SK-N-SH (cell line): ENCODE measurements at regions not wholly inside any gene's neighbourhood (a gene's known extent, or its start where the extent isn't known, plus 50 kb on each side); places are given as distances from the start of the nearest gene placed in this dataset.

Experiments
- CTCF ChIA-PET: fragments of 300-600, 350-600 bp; formaldehyde crosslinking; extraction: SDS; loops from one replicate; lab custom pipeline; 2021; lab: Yijun Ruan, JAX
- POLR2A ChIA-PET: fragments of 350-600 bp; sonication (Branson Sonifier 250); formaldehyde crosslinking; extraction: SDS; loops from one replicate; lab custom pipeline; 2020; ENCODE audit warnings: antibody characterized with exemption, inconsistent platforms; lab: Yijun Ruan, JAX
- DNase-seq: peaks from one replicate; pipeline ENCODE4 v3.0.0; 2012
- H2AFZ ChIP-seq: fragments of 200-600 bp; sonication (generic); 2 replicates; pipeline ENCODE4 v1.8.1; 2016; ENCODE audit warnings: antibody characterized with exemption, mild to moderate bottlenecking, low read depth
- H3F3A ChIP-seq: fragments of 200-600 bp; sonication (generic); replicated peaks from 2 replicates; pipeline ENCODE3; 2016; ENCODE audit warnings: antibody characterized with exemption, mild to moderate bottlenecking; ENCODE audit not compliant: insufficient read depth
- H3K27ac ChIP-seq, 2 experiments: fragments of 200-500 bp in 1 of 2; fragments of 200-600 bp in 1 of 2; sonication (Bioruptor generic) in 1 of 2; sonication (generic), shearing (Covaris generic) in 1 of 2; 2 replicates each; pipeline versions ENCODE4 v1.5.1 to v1.6.1; 2014 to 2016; ENCODE audit warnings: low read depth in 2 of 2, inconsistent platforms in 1 of 2, low read length in 1 of 2, mild to moderate bottlenecking in 1 of 2, mixed read lengths in 1 of 2
- H3K27me3 ChIP-seq: fragments of 200-600 bp; sonication (generic), shearing (Covaris generic); 2 replicates; pipeline ENCODE4 v1.6.1; 2016; ENCODE audit warnings: mixed run types; ENCODE audit not compliant: insufficient read depth
- H3K36me3 ChIP-seq, 2 experiments: fragments of 200-500 bp in 1 of 2; fragments of 200-600 bp in 1 of 2; sonication (Bioruptor generic) in 1 of 2; sonication (generic) in 1 of 2; replicated peaks in 1 of 2; 2 replicates each; pipeline versions ENCODE3 to v1.5.1; 2014 to 2016; ENCODE audit warnings: low read length in 1 of 2, mild to moderate bottlenecking in 1 of 2; ENCODE audit not compliant: insufficient read depth in 2 of 2, control insufficient read depth in 1 of 2
- H3K4me1 ChIP-seq, 2 experiments: fragments of 200-500 bp in 1 of 2; fragments of 200-600 bp in 1 of 2; sonication (Bioruptor generic) in 1 of 2; sonication (generic), shearing (Covaris generic) in 1 of 2; 2 replicates each; pipeline versions ENCODE4 v1.5.1 to v1.6.1; 2014 to 2016; ENCODE audit warnings: low read depth in 1 of 2, low read length in 1 of 2, mixed run types in 1 of 2; ENCODE audit not compliant: insufficient read depth in 2 of 2, control insufficient read depth in 1 of 2
- H3K4me2 ChIP-seq: fragments of 200-600 bp; sonication (generic), shearing (Covaris generic); 2 replicates; pipeline ENCODE4 v1.6.1; 2017; ENCODE audit warnings: mixed run types
- H3K4me3 ChIP-seq, 2 experiments: fragments of 200-500 bp in 1 of 2; fragments of 200-600 bp in 1 of 2; sonication (Bioruptor generic) in 1 of 2; sonication (generic), shearing (Covaris generic) in 1 of 2; 2 replicates each; pipeline versions ENCODE4 v1.5.1 to v1.8.1; 2014 to 2016; ENCODE audit warnings: low read depth in 2 of 2, inconsistent platforms in 1 of 2, low read length in 1 of 2, mild to moderate bottlenecking in 1 of 2, mixed read lengths in 1 of 2, moderate library complexity in 1 of 2
- H3K79me2 ChIP-seq: fragments of 200-600 bp; sonication (generic); 2 replicates; pipeline ENCODE4 v1.8.1; 2017; ENCODE audit warnings: mild to moderate bottlenecking; ENCODE audit not compliant: insufficient read depth
- H3K9ac ChIP-seq: fragments of 200-600 bp; sonication (generic); 2 replicates; pipeline ENCODE4 v1.6.1; 2017; ENCODE audit warnings: mixed run types
- H3K9me2 ChIP-seq: fragments of 200-600 bp; sonication (generic); 2 replicates; pipeline ENCODE4 v1.6.1; 2017; ENCODE audit warnings: mixed run types
- H3K9me3 ChIP-seq: fragments of 200-600 bp; sonication (generic); 2 replicates; pipeline ENCODE4 v1.6.1; 2017; ENCODE audit warnings: mixed run types, mild to moderate bottlenecking, moderate library complexity
- H4K20me1 ChIP-seq: fragments of 200-600 bp; sonication (generic); 2 replicates; pipeline ENCODE4 v1.6.1; 2017; ENCODE audit warnings: mild to moderate bottlenecking, mixed run types; ENCODE audit not compliant: insufficient read depth
- CHD2 ChIP-seq: fragments of 150-350 bp; IDR thresholded peaks from 2 replicates; pipeline ENCODE4 v1.6.1; 2018; ENCODE audit warnings: low read length; ENCODE audit not compliant: partially characterized antibody
- ELF1 ChIP-seq: IDR thresholded peaks from 2 replicates; pipeline ENCODE4 v1.4.0; 2012
- GABPA ChIP-seq: IDR thresholded peaks from 2 replicates; pipeline ENCODE4 v1.4.0; 2012; ENCODE audit warnings: low read depth, mild to moderate bottlenecking
- GATA2 ChIP-seq: sonication (generic); formaldehyde crosslinking; IDR thresholded peaks from 2 replicates; pipeline ENCODE4 v1.5.0; 2020; ENCODE audit warnings: mild to moderate bottlenecking, missing genetic modification reagents
- JUND ChIP-seq: IDR thresholded peaks from 2 replicates; pipeline ENCODE4 v1.4.0; 2012
- MXI1 ChIP-seq: IDR thresholded peaks from 2 replicates; pipeline ENCODE4 v1.6.1; 2012; ENCODE audit warnings: mild to moderate bottlenecking, low read depth, low read length, improper control_type of control experiment
- NFIC ChIP-seq: IDR thresholded peaks from 2 replicates; pipeline ENCODE4 v1.4.0; 2012; ENCODE audit warnings: borderline replicate concordance
- RCOR1 ChIP-seq: fragments of 150-350 bp; IDR thresholded peaks from 2 replicates; pipeline ENCODE4 v1.6.1; 2017; ENCODE audit warnings: antibody characterized with exemption, low read length
- RFX5 ChIP-seq: IDR thresholded peaks from 2 replicates; pipeline ENCODE4 v1.6.1; 2012; ENCODE audit warnings: mild to moderate bottlenecking, improper control_type of control experiment, low read length
- SIN3A ChIP-seq: IDR thresholded peaks from 2 replicates; pipeline ENCODE4 v1.6.1; 2012; ENCODE audit warnings: low read depth, mild to moderate bottlenecking, low read length, moderate library complexity, borderline replicate concordance
- SMC3 ChIP-seq: IDR thresholded peaks from 2 replicates; pipeline ENCODE4 v1.6.1; 2012; ENCODE audit warnings: low read depth, low read length, improper control_type of control experiment
- TAF1 ChIP-seq: IDR thresholded peaks from 2 replicates; pipeline ENCODE4 v1.6.1; 2012; ENCODE audit warnings: low read depth, mild to moderate bottlenecking, low read length, moderate library complexity, borderline replicate concordance
- TCF12 ChIP-seq: IDR thresholded peaks from 2 replicates; pipeline ENCODE4 v1.4.0; 2012
- TEAD4 ChIP-seq: IDR thresholded peaks from 2 replicates; pipeline ENCODE4 v1.4.0; 2012; ENCODE audit warnings: mild to moderate bottlenecking, borderline replicate concordance; ENCODE audit not compliant: insufficient read depth
- YY1 ChIP-seq: IDR thresholded peaks from 2 replicates; pipeline ENCODE4 v1.4.0; 2012; ENCODE audit warnings: low read depth, mild to moderate bottlenecking
- WGBS: methylation state at CpG from one replicate; pipeline ENCODE4 v1.1.6; 2017; ENCODE audit warnings: low lambda C conversion rate; 5-methylcytosine and 5-hydroxymethylcytosine counted together
- TF ChIP-seq, protein P1 (sequence below): fragments of 200-600 bp; sonication (generic); IDR thresholded peaks from 2 replicates; pipeline ENCODE4 v1.6.1; 2017; ENCODE audit warnings: antibody characterized with exemption, mild to moderate bottlenecking, moderate library complexity
- TF ChIP-seq, protein P2 (sequence below): IDR thresholded peaks from 2 replicates; pipeline ENCODE4 v1.6.1; 2012; ENCODE audit warnings: mild to moderate bottlenecking, low read depth, low read length, moderate library complexity
- TF ChIP-seq, protein P3 (sequence below): IDR thresholded peaks from 2 replicates; pipeline ENCODE4 v1.4.0; 2012; ENCODE audit warnings: low read depth
- TF ChIP-seq, protein P4 (sequence below): fragments of 150-350 bp; IDR thresholded peaks from 2 replicates; pipeline ENCODE4 v1.6.1; 2016; ENCODE audit warnings: mild to moderate bottlenecking, low read depth, low read length
- TF ChIP-seq, protein P5 (sequence below): IDR thresholded peaks from 2 replicates; pipeline ENCODE4 v1.4.0; 2012; ENCODE audit warnings: low read depth, borderline replicate concordance

DNA sequence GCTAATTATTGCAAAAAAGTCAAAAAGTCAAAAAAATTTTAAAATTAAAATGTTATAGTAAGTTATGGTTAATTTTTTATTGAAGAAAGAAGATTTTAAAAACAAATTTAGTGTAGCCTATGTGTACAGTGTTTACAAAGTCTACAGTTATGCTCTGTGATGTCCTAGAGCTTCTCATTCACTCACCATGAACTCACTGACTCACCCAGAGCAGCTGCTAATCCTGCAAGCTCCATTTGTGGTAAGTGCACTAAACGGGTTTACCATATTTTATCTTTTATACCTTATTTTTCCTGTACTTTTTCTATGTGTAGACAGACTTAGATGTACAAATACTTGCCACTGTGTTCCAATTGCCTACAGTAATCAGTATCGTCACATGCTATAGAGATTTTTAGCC, 788.2 kb downstream of the DSC3 start:
- Histone ChIP-seq H3K4me3 (no peak overlapping the region), H3K27ac (no peak overlapping the region), H3K9me2 (no peaks in the 10 kb centered on the region), H3K4me2 (no peak overlapping the region), H3K9ac (no peak overlapping the region), H3K79me2 (no peaks in the 10 kb centered on the region), H3K9me3 (no peaks in the 10 kb centered on the region), H4K20me1 (no peaks in the 10 kb centered on the region), H3K27me3 (no peaks in the 10 kb centered on the region), H3K36me3 (no peaks in the 10 kb centered on the region), H3F3A (no peaks in the 10 kb centered on the region), H3K4me1 (no peaks in the 10 kb centered on the region), H2AFZ (no peak overlapping the region)
- ChIA-PET POLR2A (no interaction called here), CTCF (interaction anchor here (1.2 kb wide), 1 partner anchor 26 kb away, joined by 4 read pairs; no protein-coding TSS in a partner anchor)
- WGBS: 61% methylated on average over 2 of the region's 2 CpGs
- no peak for DNase-seq
- TF ChIP-seq NFIC (no peak), SIN3A (no peak), CHD2 (no peak), YY1 (no peak), TCF12 (no peak), RFX5 (no peak), GABPA (no peak), ELF1 (no peak), TEAD4 (no peak), GATA2 (CRISPR knock-in tag) (no peak), SMC3 (no peak), TAF1 (no peak), RCOR1 (no peak), MXI1 (no peak), JUND (no peak)
- TF ChIP-seq, protein P1, sequence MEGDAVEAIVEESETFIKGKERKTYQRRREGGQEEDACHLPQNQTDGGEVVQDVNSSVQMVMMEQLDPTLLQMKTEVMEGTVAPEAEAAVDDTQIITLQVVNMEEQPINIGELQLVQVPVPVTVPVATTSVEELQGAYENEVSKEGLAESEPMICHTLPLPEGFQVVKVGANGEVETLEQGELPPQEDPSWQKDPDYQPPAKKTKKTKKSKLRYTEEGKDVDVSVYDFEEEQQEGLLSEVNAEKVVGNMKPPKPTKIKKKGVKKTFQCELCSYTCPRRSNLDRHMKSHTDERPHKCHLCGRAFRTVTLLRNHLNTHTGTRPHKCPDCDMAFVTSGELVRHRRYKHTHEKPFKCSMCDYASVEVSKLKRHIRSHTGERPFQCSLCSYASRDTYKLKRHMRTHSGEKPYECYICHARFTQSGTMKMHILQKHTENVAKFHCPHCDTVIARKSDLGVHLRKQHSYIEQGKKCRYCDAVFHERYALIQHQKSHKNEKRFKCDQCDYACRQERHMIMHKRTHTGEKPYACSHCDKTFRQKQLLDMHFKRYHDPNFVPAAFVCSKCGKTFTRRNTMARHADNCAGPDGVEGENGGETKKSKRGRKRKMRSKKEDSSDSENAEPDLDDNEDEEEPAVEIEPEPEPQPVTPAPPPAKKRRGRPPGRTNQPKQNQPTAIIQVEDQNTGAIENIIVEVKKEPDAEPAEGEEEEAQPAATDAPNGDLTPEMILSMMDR: no peak
- TF ChIP-seq, protein P2, sequence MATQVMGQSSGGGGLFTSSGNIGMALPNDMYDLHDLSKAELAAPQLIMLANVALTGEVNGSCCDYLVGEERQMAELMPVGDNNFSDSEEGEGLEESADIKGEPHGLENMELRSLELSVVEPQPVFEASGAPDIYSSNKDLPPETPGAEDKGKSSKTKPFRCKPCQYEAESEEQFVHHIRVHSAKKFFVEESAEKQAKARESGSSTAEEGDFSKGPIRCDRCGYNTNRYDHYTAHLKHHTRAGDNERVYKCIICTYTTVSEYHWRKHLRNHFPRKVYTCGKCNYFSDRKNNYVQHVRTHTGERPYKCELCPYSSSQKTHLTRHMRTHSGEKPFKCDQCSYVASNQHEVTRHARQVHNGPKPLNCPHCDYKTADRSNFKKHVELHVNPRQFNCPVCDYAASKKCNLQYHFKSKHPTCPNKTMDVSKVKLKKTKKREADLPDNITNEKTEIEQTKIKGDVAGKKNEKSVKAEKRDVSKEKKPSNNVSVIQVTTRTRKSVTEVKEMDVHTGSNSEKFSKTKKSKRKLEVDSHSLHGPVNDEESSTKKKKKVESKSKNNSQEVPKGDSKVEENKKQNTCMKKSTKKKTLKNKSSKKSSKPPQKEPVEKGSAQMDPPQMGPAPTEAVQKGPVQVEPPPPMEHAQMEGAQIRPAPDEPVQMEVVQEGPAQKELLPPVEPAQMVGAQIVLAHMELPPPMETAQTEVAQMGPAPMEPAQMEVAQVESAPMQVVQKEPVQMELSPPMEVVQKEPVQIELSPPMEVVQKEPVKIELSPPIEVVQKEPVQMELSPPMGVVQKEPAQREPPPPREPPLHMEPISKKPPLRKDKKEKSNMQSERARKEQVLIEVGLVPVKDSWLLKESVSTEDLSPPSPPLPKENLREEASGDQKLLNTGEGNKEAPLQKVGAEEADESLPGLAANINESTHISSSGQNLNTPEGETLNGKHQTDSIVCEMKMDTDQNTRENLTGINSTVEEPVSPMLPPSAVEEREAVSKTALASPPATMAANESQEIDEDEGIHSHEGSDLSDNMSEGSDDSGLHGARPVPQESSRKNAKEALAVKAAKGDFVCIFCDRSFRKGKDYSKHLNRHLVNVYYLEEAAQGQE: no peak
- TF ChIP-seq, protein P3, sequence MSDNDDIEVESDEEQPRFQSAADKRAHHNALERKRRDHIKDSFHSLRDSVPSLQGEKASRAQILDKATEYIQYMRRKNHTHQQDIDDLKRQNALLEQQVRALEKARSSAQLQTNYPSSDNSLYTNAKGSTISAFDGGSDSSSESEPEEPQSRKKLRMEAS: no peak
- TF ChIP-seq, protein P4, sequence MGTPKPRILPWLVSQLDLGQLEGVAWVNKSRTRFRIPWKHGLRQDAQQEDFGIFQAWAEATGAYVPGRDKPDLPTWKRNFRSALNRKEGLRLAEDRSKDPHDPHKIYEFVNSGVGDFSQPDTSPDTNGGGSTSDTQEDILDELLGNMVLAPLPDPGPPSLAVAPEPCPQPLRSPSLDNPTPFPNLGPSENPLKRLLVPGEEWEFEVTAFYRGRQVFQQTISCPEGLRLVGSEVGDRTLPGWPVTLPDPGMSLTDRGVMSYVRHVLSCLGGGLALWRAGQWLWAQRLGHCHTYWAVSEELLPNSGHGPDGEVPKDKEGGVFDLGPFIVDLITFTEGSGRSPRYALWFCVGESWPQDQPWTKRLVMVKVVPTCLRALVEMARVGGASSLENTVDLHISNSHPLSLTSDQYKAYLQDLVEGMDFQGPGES: no peak
- TF ChIP-seq, protein P5, sequence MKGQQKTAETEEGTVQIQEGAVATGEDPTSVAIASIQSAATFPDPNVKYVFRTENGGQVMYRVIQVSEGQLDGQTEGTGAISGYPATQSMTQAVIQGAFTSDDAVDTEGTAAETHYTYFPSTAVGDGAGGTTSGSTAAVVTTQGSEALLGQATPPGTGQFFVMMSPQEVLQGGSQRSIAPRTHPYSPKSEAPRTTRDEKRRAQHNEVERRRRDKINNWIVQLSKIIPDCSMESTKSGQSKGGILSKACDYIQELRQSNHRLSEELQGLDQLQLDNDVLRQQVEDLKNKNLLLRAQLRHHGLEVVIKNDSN: no peak
